GM12892 (cell line): ENCODE measurements at regions not wholly inside any gene's neighbourhood (a gene's known extent, or its start where the extent isn't known, plus 50 kb on each side); places are given as distances from the start of the nearest gene placed in this dataset.

Experiments
- POLR2A ChIP-seq: IDR thresholded peaks from 2 replicates; pipeline ENCODE4 v1.6.1; 2011; ENCODE audit warnings: low read depth, low read length, control low read depth
- POLR2AphosphoS5 ChIP-seq: IDR thresholded peaks from 2 replicates; pipeline ENCODE4 v1.6.1; 2011; ENCODE audit warnings: low read depth, low read length, control low read depth
- TAF1 ChIP-seq: IDR thresholded peaks from 2 replicates; pipeline ENCODE4 v1.6.1; 2011; ENCODE audit warnings: low read depth, mild to moderate bottlenecking, control low read depth, low read length, borderline replicate concordance

DNA sequence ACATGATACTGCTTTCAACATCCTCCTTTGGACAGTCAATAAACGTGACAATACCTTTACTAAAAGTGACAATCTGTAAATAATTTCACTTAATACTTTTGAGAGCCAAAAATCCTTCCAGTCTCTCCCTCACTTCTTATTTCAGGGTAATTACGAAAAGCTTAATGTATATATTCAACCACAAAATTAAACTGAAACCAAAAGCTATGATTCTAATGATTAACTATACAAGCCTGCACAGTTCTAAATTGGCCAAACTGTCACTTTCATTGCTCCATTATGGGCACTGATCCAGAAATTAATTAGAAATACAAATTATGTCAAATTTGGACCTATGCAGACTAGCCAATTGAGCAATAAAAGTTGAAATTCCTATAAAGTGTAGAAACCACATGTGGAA, 696.5 kb upstream of the MIS18BP1 start:
- TF ChIP-seq POLR2AphosphoS5 (no peak), TAF1 (no peak), POLR2A (no peak)
